ENCODE measurements at regions not wholly inside any gene's neighbourhood (a gene's known extent, or its start where the extent isn't known, plus 50 kb on each side); places are given as distances from the start of the nearest gene placed in this dataset.

DNA sequence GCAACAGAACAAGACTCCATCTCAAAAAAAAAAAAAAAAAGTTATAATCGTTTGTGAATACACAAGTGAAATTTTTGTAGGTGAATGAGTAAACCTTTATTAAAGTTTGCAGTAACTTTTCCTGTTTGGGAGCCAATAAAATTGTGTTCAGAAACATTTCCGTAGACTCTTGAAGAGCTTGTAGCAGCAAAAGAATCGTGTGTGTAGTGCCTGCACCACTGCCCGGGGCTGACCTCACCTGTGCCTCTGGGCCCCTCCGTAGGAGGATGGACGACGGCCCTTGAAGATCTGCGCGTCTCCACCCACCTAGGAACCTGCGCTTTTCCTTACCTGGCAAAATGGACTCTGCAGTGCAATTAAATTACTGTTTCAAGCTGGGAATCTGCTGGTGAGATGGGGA lies 366.0 kb downstream of the THBS2 start:
- FAIRE-seq (no peak), DNase-seq (ENCODE audit: low read depth in 1 of 2, low spot score in 1 of 2) (no peak), ATAC-seq (no peak)
- TF ChIP-seq FOXS1 (CRISPR knock-in tag; IDR thresholded peaks at IDR 0.05) = no peak
- TF ChIP-seq ZSCAN20 (CRISPR knock-in tag; IDR thresholded peaks at IDR 0.05) = no peak
- TF ChIP-seq ESRRA (IDR thresholded peaks at IDR 0.05; ENCODE audit: borderline replicate concordance, low read length) = no peak
- TF ChIP-seq CHD2 (IDR thresholded peaks at IDR 0.05; ENCODE audit: low read length, partially characterized antibody) = no peak
- TF ChIP-seq POLR2AphosphoS2 (conservative IDR thresholded peaks at IDR 0.05; ENCODE audit: low read length) = no peak
- TF ChIP-seq MAFK (IDR thresholded peaks at IDR 0.05; ENCODE audit: partially characterized antibody) = no peak
- no peak for TF ChIP-seq EHF (CRISPR knock-in tag; IDR thresholded peaks at IDR 0.05)
- no peak for TF ChIP-seq POLR2A (IDR thresholded peaks at IDR 0.05; ENCODE audit: low read length)
- TF ChIP-seq EHMT2 (IDR thresholded peaks at IDR 0.05; ENCODE audit: low read depth) = no peak
- no peak for TF ChIP-seq NPAS2 (CRISPR knock-in tag; IDR thresholded peaks at IDR 0.05; ENCODE audit: borderline replicate concordance)
- no peak for TF ChIP-seq SMC3 (IDR thresholded peaks at IDR 0.05)
- TF ChIP-seq, protein P1, sequence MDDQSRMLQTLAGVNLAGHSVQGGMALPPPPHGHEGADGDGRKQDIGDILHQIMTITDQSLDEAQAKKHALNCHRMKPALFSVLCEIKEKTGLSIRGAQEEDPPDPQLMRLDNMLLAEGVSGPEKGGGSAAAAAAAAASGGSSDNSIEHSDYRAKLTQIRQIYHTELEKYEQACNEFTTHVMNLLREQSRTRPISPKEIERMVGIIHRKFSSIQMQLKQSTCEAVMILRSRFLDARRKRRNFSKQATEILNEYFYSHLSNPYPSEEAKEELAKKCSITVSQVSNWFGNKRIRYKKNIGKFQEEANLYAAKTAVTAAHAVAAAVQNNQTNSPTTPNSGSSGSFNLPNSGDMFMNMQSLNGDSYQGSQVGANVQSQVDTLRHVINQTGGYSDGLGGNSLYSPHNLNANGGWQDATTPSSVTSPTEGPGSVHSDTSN (IDR thresholded peaks at IDR 0.05) = no peak
- TF ChIP-seq ZC3H11A (IDR thresholded peaks at IDR 0.05) = no peak
- TF ChIP-seq TP53 (CRISPR knock-in tag; IDR thresholded peaks at IDR 0.05) = no peak
- TF ChIP-seq RARB (CRISPR knock-in tag; IDR thresholded peaks at IDR 0.05) = no peak
- Histone ChIP-seq H3K4me3 (no peak overlapping the region), H3K4me2 (no peak overlapping the region), H3K9me3 (no peaks in the 10 kb centered on the region), H3K27ac (no peak overlapping the region), H3K4me1 (no peaks in the 10 kb centered on the region)
- POLR2A ChIA-PET = no interaction called here
- CTCF ChIA-PET = interaction anchor here (1.1 to 3.2 kb wide), 2 partner anchors 440 to 517 kb away, joined by 4 to 11 read pairs; no protein-coding TSS in a partner anchor
- WGBS (ENCODE audit: missing lambda C conversion rate) = 65% methylated on average over 9 of the region's 10 CpGs

DNA sequence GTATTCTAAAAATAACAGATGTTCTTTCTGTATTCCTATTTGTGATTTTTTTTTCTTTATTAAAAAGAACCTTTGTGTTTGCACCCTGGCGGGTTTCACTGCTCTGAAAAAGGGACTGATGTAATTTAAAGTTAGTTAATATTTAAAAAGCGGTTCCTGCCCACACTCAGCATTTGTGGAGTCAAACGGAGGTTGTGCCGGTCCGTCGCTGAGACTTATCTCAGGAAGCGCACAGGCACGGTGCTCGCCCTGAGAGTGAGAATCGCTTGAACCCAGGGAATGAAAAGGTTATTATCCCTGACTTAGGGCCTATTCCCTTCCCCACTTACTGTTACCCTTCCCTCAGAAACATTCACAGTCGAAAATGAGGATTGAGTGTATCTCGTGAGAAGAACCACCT lies 366.7 kb downstream of the THBS2 start:
- no peaks in the 10 kb centered on the region for H3K4me1 ChIP-seq
- no peak overlapping the region for H3K4me3 ChIP-seq
- TF ChIP-seq ZNF302 (CRISPR knock-in tag; IDR thresholded peaks at IDR 0.05) = no peak
- no peak for TF ChIP-seq HEYL (CRISPR knock-in tag; IDR thresholded peaks at IDR 0.05)
- no peak for TF ChIP-seq TP53 (CRISPR knock-in tag; IDR thresholded peaks at IDR 0.05)
- no peak for TF ChIP-seq MAFK (IDR thresholded peaks at IDR 0.05; ENCODE audit: partially characterized antibody)
- no peak for TF ChIP-seq SREBF2 (IDR thresholded peaks at IDR 0.05)
- TF ChIP-seq KDM1A (IDR thresholded peaks at IDR 0.05; ENCODE audit: low read depth) = no peak
- TF ChIP-seq ESRRA (IDR thresholded peaks at IDR 0.05; ENCODE audit: borderline replicate concordance, low read length) = no peak
- TF ChIP-seq MYC (IDR thresholded peaks at IDR 0.05; ENCODE audit: borderline replicate concordance, low read length) = no peak
- no peak for TF ChIP-seq JUNB (IDR thresholded peaks at IDR 0.05)
- TF ChIP-seq, protein P2, sequence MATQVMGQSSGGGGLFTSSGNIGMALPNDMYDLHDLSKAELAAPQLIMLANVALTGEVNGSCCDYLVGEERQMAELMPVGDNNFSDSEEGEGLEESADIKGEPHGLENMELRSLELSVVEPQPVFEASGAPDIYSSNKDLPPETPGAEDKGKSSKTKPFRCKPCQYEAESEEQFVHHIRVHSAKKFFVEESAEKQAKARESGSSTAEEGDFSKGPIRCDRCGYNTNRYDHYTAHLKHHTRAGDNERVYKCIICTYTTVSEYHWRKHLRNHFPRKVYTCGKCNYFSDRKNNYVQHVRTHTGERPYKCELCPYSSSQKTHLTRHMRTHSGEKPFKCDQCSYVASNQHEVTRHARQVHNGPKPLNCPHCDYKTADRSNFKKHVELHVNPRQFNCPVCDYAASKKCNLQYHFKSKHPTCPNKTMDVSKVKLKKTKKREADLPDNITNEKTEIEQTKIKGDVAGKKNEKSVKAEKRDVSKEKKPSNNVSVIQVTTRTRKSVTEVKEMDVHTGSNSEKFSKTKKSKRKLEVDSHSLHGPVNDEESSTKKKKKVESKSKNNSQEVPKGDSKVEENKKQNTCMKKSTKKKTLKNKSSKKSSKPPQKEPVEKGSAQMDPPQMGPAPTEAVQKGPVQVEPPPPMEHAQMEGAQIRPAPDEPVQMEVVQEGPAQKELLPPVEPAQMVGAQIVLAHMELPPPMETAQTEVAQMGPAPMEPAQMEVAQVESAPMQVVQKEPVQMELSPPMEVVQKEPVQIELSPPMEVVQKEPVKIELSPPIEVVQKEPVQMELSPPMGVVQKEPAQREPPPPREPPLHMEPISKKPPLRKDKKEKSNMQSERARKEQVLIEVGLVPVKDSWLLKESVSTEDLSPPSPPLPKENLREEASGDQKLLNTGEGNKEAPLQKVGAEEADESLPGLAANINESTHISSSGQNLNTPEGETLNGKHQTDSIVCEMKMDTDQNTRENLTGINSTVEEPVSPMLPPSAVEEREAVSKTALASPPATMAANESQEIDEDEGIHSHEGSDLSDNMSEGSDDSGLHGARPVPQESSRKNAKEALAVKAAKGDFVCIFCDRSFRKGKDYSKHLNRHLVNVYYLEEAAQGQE (IDR thresholded peaks at IDR 0.05) = no peak
- no peak for TF ChIP-seq EHF (CRISPR knock-in tag; IDR thresholded peaks at IDR 0.05)
- TF ChIP-seq HOXA7 (CRISPR knock-in tag; IDR thresholded peaks at IDR 0.05) = no peak
- TF ChIP-seq, protein P3, sequence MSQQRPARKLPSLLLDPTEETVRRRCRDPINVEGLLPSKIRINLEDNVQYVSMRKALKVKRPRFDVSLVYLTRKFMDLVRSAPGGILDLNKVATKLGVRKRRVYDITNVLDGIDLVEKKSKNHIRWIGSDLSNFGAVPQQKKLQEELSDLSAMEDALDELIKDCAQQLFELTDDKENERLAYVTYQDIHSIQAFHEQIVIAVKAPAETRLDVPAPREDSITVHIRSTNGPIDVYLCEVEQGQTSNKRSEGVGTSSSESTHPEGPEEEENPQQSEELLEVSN (IDR thresholded peaks at IDR 0.05; ENCODE audit: borderline replicate concordance, low read depth) = no peak
- no peak for TF ChIP-seq CEBPB (IDR thresholded peaks at IDR 0.05)
- no peak for TF ChIP-seq HDAC2 (IDR thresholded peaks at IDR 0.05)
- TF ChIP-seq, protein P4, sequence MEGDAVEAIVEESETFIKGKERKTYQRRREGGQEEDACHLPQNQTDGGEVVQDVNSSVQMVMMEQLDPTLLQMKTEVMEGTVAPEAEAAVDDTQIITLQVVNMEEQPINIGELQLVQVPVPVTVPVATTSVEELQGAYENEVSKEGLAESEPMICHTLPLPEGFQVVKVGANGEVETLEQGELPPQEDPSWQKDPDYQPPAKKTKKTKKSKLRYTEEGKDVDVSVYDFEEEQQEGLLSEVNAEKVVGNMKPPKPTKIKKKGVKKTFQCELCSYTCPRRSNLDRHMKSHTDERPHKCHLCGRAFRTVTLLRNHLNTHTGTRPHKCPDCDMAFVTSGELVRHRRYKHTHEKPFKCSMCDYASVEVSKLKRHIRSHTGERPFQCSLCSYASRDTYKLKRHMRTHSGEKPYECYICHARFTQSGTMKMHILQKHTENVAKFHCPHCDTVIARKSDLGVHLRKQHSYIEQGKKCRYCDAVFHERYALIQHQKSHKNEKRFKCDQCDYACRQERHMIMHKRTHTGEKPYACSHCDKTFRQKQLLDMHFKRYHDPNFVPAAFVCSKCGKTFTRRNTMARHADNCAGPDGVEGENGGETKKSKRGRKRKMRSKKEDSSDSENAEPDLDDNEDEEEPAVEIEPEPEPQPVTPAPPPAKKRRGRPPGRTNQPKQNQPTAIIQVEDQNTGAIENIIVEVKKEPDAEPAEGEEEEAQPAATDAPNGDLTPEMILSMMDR (IDR thresholded peaks at IDR 0.05) = no peak
- no peak for TF ChIP-seq GATA3 (IDR thresholded peaks at IDR 0.05; ENCODE audit: borderline replicate concordance)
- TF ChIP-seq NR3C1 (IDR thresholded peaks at IDR 0.05) = no peak
- no peak overlapping the region for H3K27ac ChIP-seq
- H3K4me2 ChIP-seq = no peak overlapping the region
- no peak for FAIRE-seq
- ChIA-PET CTCF (no interaction called here), POLR2A (no interaction called here)
- WGBS (ENCODE audit: missing lambda C conversion rate) = 65% methylated on average over 12 of the region's 12 CpGs
- H3K9me3 ChIP-seq = no peaks in the 10 kb centered on the region
- DNase-seq (ENCODE audit: low read depth in 1 of 2, low spot score in 1 of 2) = no peak
- ATAC-seq = no peak

Measured in A549 (cell line).